Small intestine (tissue), 7 donors: ENCODE measurements at regions not wholly inside any gene's neighbourhood (a gene's known extent, or its start where the extent isn't known, plus 50 kb on each side); places are given as distances from the start of the nearest gene placed in this dataset.
A peak's percentile ranks its signal among the peaks of the same experiment; 100 is the strongest.

Source experiments
- DNase-seq, 2 donors: peaks; one replicate each; pipeline versions ENCODE4 v3.0.0 to v3.0.0-alpha.2; 2013
- FAIRE-seq: peaks from 2 replicates; lab custom pipeline; 2012; peaks lifted over from hg19 to GRCh38; lab: Jason Lieb, UNC
- H3K27ac ChIP-seq, 3 donors: one replicate each; pipeline ENCODE4 v1.5.1; 2013; ENCODE audit warnings: low read length in 2 of 3, mild to moderate bottlenecking in 2 of 3, control low read depth in 1 of 3, inconsistent platforms in 1 of 3, low read depth in 1 of 3, moderate library complexity in 1 of 3
- H3K27me3 ChIP-seq, 3 donors: one replicate each; pipeline ENCODE4 v1.6.1; 2013; ENCODE audit warnings: low read length in 3 of 3, inconsistent platforms in 1 of 3; ENCODE audit not compliant: control insufficient read depth in 3 of 3, insufficient read depth in 3 of 3
- H3K36me3 ChIP-seq, 3 donors: one replicate each; pipeline ENCODE4 v1.6.1; 2013; ENCODE audit warnings: low read length in 3 of 3, inconsistent platforms in 1 of 3, low read depth in 1 of 3, mild to moderate bottlenecking in 1 of 3, moderate library complexity in 1 of 3; ENCODE audit not compliant: control insufficient read depth in 3 of 3, insufficient read depth in 2 of 3
- H3K4me1 ChIP-seq, 3 donors: one replicate each; pipeline ENCODE4 v1.6.1; 2013; ENCODE audit warnings: low read length in 2 of 3, inconsistent platforms in 1 of 3, low read depth in 1 of 3, mild to moderate bottlenecking in 1 of 3, moderate library complexity in 1 of 3; ENCODE audit not compliant: control insufficient read depth in 3 of 3, insufficient read depth in 2 of 3
- H3K4me3 ChIP-seq, 3 donors: one replicate each; pipeline ENCODE4 v1.5.1; 2013; ENCODE audit warnings: low read length in 3 of 3, control low read depth in 1 of 3, inconsistent platforms in 1 of 3, low read depth in 1 of 3, mild to moderate bottlenecking in 1 of 3, moderate library complexity in 1 of 3
- H3K9me3 ChIP-seq, 2 donors: one replicate each; pipeline ENCODE4 v1.6.1; 2013; ENCODE audit warnings: low read depth in 1 of 2, low read length in 1 of 2; ENCODE audit not compliant: control insufficient read depth in 2 of 2, insufficient read depth in 1 of 2
- WGBS, 3 donors: extraction: QIAGEN DNeasy Blood & Tissue Kit; methylation state at CpG; one replicate each; pipeline ENCODE4 v1.1.7; 2013; 5-methylcytosine and 5-hydroxymethylcytosine counted together
- donor health status: healthy with polysubstance abuse.
- donor health status: control.
- donor health status: control.
- donor health status: Bipolar disorder and iron deficiency.
- donor health status: healthy.

GRCh38 chr5:54876976-54877375 lies 108.4 kb downstream of the ESM1 start:
- H3K4me1 ChIP-seq, result no peaks in the 10 kb centered on the region
- H3K4me3 ChIP-seq, result no peak overlapping the region
- no peak overlapping the region for H3K27ac ChIP-seq
- 56 to 79% (median 66%) methylated on average over 2 of the region's 2 CpGs for WGBS, 3 donors
- H3K36me3 ChIP-seq, result no peaks in the 10 kb centered on the region
- H3K9me3 ChIP-seq, result no peaks in the 10 kb centered on the region
- no peak for FAIRE-seq
- peaks cover 0 to 2% (median 0%) of the 10 kb centered on the region in 3 donors for H3K27me3 ChIP-seq
- DNase-seq, result no peak

GRCh38 chr5:54876556-54876955 lies 108.8 kb downstream of the ESM1 start:
- no peaks in the 10 kb centered on the region for H3K4me1 ChIP-seq
- WGBS, 3 donors, result 13 to 59% (median 38%) methylated on average over 6 of the region's 6 CpGs
- no peak overlapping the region for H3K4me3 ChIP-seq
- no peak for FAIRE-seq
- peaks cover 0 to 2% (median 0%) of the 10 kb centered on the region in 3 donors for H3K27me3 ChIP-seq
- DNase-seq, result peak in 1 of 2 donors; percentile 13
- H3K9me3 ChIP-seq, result no peaks in the 10 kb centered on the region
- no peak overlapping the region for H3K27ac ChIP-seq
- no peaks in the 10 kb centered on the region for H3K36me3 ChIP-seq

GRCh38 chr5:54874337-54875021 lies 110.9 kb downstream of the ESM1 start:
- Histone ChIP-seq H3K36me3 (no peaks in the 10 kb centered on the region), H3K4me3 (no peak overlapping the region), H3K9me3 (no peaks in the 10 kb centered on the region), H3K27ac (no peak overlapping the region), H3K4me1 (no peaks in the 10 kb centered on the region), H3K27me3 (peaks cover 0 to 2% (median 0%) of the 10 kb centered on the region in 3 donors)
- WGBS, 3 donors, result 27 to 33% (median 28%) methylated on average over 7 of the region's 7 CpGs
- FAIRE-seq, result no peak
- peak in 1 of 2 donors; percentile 8 for DNase-seq

- Histone ChIP-seq H3K36me3 (no peaks in the 10 kb centered on the region), H3K27ac (no peak overlapping the region), H3K4me3 (no peak overlapping the region), H3K27me3 (peaks cover 0 to 2% (median 0%) of the 10 kb centered on the region in 3 donors), H3K4me1 (no peaks in the 10 kb centered on the region), H3K9me3 (no peaks in the 10 kb centered on the region)
- FAIRE-seq (no peak), DNase-seq (no peak)
- 86 to 92% (median 90%) methylated on average over 2 of the region's 2 CpGs for WGBS, 3 donors
Measured at GRCh38 chr5:54873691-54874090, 111.7 kb downstream of the ESM1 start.

- no peaks in the 10 kb centered on the region for H3K9me3 ChIP-seq
- no peaks in the 10 kb centered on the region for H3K36me3 ChIP-seq
- no peak overlapping the region for H3K27ac ChIP-seq
- H3K27me3 ChIP-seq, result peaks cover 0 to 2% (median 0%) of the 10 kb centered on the region in 3 donors
- WGBS, 3 donors, result 69 to 89% (median 81%) methylated on average over 1 of the region's 1 CpG
- H3K4me1 ChIP-seq, result no peaks in the 10 kb centered on the region
- FAIRE-seq (no peak), DNase-seq (no peak)
- H3K4me3 ChIP-seq, result no peak overlapping the region
Measured at GRCh38 chr5:54872810-54873209, 112.6 kb downstream of the ESM1 start.

- no peaks in the 10 kb centered on the region for H3K9me3 ChIP-seq
- no peak for DNase-seq
- no peaks in the 10 kb centered on the region for H3K36me3 ChIP-seq
- no peak for FAIRE-seq
- H3K27me3 ChIP-seq, result no peaks in the 10 kb centered on the region
- no peak overlapping the region for H3K4me3 ChIP-seq
- H3K4me1 ChIP-seq, result no peaks in the 10 kb centered on the region
- WGBS, 3 donors, result 85 to 87% (median 85%) methylated on average over 3 of the region's 3 CpGs
- H3K27ac ChIP-seq, result no peak overlapping the region
Measured at GRCh38 chr5:54870271-54870670, 115.1 kb downstream of the ESM1 start.

- H3K4me3 ChIP-seq, result no peak overlapping the region
- H3K36me3 ChIP-seq, result no peaks in the 10 kb centered on the region
- DNase-seq, result no peak
- H3K27ac ChIP-seq, result no peak overlapping the region
- FAIRE-seq, result no peak
- 86 to 90% (median 88%) methylated on average over 1 of the region's 1 CpG for WGBS, 3 donors
- no peaks in the 10 kb centered on the region for H3K4me1 ChIP-seq
- H3K9me3 ChIP-seq, result no peaks in the 10 kb centered on the region
- no peaks in the 10 kb centered on the region for H3K27me3 ChIP-seq
Measured at GRCh38 chr5:54869691-54870090, 115.7 kb downstream of the ESM1 start.

GRCh38 chr5:54868511-54869483 lies 116.6 kb downstream of the ESM1 start:
- Histone ChIP-seq H3K4me1 (no peaks in the 10 kb centered on the region), H3K9me3 (no peaks in the 10 kb centered on the region), H3K27ac (no peak overlapping the region), H3K4me3 (no peak overlapping the region), H3K27me3 (no peaks in the 10 kb centered on the region), H3K36me3 (no peaks in the 10 kb centered on the region)
- WGBS, 3 donors, result 72 to 85% (median 78%) methylated on average over 12 of the region's 12 CpGs
- no peak for FAIRE-seq
- DNase-seq, result no peak
